GM21723 (cell line): ENCODE measurements at regions not wholly inside any gene's neighbourhood (a gene's known extent, or its start where the extent isn't known, plus 50 kb on each side); places are given as distances from the start of the nearest gene placed in this dataset.

Source experiments
- ATAC-seq: cut with Tn5 transposase; IDR thresholded peaks from one replicate; pipeline ENCODE4 v1.9.1; 2021; ENCODE audit warnings: mild to moderate bottlenecking, moderate library complexity; ENCODE audit not compliant: unreplicated experiment

DNA sequence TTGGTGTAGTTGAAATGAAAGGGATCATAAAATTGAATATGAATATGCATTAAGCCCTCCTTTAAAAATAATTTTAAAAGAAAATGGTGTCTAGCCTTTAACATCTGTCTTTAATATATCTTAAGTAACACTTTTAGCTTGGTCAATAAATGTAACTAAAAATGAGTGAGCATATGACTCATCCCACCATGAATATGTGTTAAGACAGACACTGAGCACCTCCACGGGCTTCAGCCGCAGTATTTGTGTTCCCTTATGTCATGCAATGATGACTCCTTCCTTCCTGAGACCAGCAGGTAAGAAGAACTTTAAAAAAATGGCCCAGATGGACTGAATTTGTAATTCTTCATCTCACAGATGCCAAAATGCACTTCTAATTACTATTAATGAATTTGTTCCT, 563.2 kb downstream of the NR2F1-AS1 start:
- ATAC-seq = no peak

DNA sequence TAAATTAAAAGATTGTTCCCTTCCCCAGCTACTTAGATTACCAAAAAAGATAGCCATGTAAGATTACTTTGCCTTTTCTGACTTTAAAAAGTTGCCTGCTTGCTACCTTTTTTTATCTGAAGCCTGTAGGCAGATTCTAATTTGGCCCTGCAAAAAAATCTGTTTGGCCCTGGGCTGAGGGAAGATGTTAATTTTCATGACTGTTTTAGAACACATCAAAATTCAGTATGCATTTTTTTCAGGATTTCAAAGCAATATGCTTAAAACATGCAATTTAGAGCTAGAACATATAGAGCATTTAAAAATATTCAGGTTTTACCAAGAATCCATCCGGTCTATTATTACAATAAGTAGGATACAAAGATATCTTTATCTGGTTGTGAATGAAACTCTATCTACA, 563.6 kb downstream of the NR2F1-AS1 start:
- no peak for ATAC-seq

DNA sequence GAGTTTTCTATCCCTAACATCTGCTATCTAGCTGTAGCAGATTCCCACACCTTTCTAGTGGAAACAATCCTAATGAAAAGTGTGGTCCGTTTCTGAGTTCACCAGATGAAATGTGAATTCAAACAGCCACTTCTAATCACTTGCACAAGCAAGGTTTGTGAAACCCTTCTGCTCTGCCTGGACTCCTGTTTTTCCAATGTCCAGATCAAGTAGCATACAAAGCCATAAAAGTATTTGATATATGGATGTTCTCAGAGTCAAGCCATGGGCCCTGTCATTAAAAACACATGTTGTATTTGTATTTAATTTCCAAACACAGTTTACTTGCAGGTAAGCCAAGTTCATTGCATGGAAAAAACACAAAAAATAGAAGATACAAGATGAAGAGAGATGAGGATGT, 570.4 kb downstream of the NR2F1-AS1 start:
- ATAC-seq = no peak

DNA sequence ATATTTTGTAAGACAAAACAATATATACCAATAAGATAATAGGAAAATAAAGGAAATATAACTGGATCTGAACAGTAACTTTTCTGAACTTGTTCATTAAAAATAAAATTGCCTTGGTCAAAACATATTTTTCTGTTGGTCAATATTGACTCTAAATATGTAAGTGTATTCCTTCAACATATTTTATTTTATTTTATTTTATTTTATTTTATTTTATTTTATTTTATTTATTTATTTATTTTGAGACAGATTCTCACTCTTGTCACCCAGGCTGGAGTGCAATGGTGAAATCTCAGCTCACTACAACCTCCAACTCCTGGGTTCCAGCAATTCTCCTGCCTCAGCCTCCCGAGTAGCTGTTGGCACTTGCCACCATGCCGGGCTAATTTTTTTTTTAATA, 571.0 kb downstream of the NR2F1-AS1 start:
- ATAC-seq = no peak

DNA sequence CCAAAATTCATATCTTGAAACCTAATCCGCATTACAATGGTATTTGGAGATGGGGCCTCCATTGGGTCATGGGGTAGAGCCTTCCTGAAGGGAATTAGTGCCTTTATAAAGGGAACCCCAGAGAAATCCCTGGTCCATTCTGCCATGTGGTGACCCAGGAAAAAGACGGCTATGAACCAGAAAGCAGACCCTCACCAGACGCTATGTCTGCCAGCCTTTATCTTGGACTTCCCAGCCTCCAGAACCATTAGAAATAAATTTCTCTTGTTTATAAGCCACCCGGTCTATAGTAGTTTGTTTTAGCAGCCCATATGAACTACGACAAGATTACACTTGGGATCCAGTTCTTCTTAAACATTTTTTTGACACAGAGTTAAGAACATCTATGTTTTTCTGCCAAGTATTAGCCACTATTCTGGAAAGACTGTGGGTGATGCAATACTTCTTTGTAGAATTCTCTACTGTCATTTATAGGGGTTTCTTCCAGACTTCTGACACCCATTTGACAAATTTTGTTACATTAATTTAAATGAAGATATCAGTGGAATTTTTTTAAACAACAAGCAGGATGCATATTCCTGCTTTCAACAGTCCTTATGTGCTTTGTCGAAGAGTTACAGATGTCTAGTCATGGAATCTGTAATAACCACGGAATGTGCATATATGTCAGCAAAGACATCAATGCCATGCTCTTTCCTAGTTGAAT, 572.4 kb downstream of the NR2F1-AS1 start:
- no peak for ATAC-seq

DNA sequence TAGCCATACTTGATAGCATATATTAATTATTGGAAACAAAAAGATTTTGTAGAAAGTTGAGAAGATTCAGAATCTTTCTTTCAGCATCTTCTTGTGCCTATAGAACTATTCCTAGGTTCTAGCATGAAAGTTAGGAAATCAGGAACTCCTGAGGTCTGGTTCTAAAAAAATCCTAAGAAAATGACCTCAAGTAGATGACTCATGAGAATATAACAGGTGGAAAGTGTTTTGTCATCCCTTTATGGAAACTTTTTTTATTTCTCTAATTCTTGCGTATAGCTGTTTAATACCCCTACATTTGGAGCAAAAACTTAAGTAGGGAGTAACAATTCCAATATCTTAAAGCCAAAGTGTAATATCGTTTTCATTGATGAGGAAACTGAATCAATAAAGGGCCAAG, 574.1 kb downstream of the NR2F1-AS1 start:
- ATAC-seq = no peak

DNA sequence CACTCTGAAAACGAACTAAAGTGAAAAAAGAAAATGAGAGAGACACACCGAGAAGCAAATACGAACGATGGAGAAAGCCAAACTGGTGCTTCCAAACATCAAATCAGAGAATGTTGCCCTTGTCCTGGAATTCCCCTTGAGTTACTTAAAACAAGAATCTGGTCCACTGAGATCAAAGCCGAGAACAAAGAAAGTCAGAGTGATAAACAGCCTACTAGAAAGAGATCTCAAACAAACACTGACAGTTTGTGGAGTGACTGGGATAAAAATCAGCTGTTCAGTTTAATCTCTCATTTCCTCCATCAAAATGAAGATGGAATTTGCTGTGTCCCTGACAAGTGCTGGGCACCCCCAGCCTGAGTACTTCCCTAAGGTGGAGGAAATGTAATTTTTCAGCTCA, 582.6 kb downstream of the NR2F1-AS1 start:
- no peak for ATAC-seq

DNA sequence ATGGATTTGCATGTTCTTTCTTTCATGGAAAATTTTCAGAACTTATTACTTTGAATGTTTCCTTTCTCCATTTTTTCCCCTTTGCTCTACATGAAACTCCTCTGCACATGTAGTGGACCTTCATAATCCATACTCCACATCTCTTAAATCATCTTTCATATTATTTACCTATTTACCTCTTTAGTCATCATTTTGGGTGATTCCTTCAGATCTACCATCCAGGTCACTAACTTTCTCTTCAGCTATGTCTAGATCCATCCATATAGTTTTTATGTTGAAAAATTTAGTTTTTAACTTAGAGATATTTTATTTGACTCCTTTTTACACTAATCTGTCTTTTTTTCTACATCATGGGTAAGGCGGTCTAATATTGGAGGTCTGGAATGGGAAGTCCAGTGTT, 586.6 kb downstream of the NR2F1-AS1 start:
- ATAC-seq = no peak

DNA sequence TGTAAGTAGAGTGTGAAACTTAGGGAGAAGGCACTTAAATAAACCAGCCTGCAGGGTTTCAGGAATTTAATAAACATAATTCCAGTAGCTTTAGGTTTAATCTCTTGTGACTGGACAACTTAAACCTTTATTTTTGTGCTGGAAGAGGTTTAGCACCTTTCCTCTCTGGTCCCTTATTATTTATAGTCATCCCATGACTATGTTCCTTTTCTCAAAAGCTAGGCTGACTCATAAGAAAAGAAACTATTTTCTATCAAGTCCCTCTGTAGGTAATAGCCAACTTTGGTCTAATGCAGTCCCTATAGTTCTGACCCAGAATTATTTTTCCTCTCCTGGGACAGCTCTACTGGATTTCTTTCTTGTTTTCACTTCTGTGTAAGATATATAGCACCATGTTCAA, 588.9 kb downstream of the NR2F1-AS1 start:
- ATAC-seq = no peak

DNA sequence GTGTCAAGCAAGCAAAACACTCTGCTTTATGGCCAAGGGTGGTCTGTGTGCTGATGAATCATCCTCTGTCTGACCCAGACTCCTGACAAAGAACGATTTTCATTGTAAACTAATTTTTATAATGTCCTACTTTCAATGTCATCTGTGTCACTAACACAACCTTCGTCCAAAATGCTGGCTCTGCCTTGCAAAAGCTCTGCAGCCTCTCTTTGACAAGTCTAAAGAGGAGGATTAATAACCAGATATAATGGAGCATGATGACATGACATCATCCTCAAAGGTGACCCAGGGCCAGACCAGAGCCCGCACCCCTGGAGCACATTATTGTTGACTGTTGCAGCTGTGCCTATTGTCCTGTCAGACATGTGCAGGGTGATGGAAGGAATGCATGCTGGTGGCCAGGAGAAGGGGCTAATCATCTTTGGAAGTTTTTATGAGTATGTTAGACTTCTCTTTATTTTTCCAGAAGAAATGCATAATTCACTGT, 589.4 kb downstream of the NR2F1-AS1 start:
- ATAC-seq = no peak

DNA sequence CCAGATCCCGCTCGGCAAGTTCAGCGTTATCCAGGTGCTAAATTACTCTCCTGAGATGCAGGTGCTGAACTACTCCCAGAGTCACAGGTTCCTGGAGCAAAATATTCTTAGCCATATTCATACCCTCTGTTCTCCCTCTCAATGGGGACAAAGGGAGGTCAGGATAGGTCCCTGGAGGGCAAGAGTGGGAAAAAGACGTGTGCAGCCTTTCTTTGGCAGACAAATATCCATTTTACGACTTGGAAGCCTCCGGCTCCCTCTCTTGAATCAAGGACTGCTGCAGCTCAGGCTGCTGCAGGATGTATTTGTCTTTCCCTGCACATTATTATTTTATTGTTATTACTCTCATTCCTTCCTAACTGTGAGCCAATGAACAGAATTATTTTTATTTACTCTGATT, 590.2 kb downstream of the NR2F1-AS1 start:
- no peak for ATAC-seq

DNA sequence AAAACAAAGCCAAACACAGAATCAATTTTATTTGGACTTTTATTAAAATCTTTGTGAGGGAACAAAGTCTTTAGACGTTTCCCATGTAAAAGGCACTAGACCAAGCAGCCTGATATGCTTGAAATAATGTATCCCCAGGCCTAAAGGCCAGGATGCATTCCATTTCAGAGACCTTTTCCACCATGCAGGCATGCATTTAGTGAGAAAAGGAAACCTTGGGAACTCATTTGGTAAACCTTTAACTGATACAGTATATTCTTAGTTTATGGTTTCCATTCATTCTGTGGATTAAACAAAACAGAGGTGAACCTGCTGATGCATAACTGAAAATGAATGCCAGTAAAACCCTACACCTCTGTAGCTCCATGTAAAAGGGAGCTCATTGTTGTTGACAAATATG, 600.0 kb downstream of the NR2F1-AS1 start:
- ATAC-seq = no peak

DNA sequence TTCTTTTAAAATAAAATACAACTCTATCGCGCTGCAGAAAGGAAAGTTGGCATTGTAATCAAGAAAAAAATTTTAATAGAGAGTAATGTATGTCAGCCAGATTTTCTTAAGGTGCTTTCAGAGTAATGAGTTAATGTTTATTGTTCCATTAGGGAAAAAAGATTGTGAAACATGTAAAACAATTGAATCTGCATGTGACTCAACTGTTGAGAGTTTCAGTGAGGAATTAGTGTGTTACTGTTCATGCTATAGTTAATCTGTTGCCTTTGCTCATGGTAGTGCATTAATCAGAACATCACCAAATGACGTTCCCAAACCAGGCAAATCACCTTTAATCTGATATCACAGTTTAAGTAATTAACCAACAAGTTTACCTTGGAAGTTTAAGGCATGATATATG, 600.5 kb downstream of the NR2F1-AS1 start:
- no peak for ATAC-seq

DNA sequence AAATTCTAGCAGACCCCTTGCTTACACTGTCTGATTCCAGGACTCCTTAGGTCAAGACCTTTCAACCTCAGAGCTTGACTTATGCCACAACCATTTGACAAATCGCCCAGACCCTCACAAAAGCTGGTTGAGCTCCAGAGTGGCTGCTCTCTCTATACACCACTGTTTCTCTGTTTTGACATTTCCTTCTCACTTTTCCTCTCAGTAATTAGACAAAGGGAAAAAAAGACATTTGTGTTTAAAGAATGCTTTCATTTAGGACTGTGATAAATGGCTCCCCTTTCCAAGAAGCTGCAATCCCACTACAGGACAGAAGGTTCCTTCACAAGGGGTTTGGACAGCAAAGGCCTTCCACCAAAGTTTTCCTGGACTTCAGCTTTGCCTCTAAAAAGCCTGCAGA, 601.3 kb downstream of the NR2F1-AS1 start:
- no peak for ATAC-seq

DNA sequence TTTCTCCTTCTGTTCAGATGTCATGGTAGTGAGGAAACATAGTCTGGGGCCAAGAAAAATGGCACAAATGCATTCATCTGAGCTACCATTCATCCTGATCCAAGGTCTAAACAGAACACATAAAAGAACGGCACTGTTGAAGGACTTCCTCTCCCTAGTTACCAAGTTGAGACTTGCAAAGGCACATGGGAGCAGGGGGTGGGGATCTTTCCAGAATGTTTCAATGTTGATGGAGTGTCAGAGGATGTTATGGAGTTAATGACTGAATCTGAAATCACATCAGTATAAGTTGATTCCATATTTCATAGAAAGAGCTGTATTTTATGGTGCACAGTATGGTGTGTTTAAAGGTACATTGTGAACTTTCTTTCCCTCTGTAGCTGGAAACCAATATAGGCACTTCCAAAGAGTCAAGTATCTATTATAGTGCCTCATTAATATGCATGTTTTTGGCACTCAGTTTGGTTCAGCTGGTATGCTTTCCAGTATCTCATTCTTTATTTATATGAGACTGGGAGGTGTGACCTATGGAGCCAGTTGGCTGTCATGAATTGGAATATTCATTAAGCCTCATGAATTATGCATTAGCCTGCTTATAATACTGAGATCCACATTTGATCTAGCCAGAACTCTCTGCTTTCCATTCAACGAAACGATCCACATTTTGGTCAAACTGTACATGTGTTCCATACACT, 603.0 kb downstream of the NR2F1-AS1 start:
- no peak for ATAC-seq

DNA sequence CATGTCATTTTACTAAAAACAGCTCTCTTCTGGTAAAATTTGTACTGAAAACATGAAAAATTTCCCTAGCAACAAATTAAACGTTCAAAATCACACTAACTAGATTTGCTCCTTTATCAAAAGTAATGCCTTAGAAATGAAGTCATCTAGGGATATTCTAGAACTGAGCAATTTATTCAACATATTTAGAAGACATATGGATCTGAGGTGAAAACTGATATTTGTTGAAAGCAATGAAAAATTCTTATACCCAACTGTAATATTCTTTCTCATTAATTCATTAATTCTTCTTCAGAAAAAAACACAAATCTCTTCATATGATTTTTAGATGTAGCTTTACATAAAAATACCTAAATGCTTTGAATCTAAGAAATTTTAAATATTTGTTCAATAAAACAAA, 604.9 kb downstream of the NR2F1-AS1 start:
- ATAC-seq = no peak

DNA sequence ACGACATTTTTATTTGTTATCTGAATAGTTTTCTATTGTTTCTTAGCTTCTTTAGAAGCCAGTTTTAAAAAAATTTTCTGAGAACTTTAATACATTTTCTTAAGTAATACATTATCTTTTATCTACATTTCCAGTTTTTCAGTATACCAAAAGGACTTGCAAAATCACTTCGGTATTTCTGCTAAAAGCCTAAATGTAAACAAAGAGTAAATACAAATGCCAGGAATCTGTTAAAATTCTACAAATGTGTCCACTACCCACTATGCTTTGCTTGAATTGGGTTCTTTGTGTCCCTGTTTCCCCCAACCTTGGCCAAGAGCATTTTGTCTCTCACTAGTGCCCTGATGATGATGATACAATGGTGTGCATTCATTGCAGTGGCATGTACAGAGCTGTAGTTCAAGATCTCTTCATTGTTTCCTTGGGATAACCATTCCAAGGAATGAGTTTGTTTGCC, 611.2 kb downstream of the NR2F1-AS1 start:
- no peak for ATAC-seq

DNA sequence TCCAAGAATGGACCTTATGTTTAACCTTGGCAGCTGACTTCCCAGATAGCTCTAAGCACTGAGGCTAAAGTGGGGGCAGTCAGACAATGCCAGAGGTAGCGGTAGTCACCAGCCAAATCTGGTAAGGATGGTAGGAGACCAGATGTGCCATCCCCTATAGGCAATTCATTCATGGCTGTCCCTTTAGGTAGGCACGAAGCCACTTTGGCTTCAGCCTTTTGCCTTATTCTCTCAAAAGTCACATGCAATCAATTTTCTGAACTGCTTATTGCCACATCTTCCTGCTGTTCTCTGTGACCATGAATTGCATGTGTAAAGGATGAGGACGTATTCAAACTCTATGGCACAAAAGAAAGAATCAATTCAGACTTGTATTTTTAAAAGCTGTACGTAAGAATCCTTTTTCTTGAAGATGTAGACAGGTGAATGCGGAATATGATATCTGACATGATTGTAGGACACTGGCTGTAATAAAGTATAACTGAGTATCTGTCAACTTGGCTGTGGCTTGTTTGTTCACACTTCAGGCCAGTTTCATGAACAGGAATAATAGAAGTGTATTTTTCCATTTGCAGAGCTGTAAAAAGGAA, 611.7 kb downstream of the NR2F1-AS1 start:
- no peak for ATAC-seq

DNA sequence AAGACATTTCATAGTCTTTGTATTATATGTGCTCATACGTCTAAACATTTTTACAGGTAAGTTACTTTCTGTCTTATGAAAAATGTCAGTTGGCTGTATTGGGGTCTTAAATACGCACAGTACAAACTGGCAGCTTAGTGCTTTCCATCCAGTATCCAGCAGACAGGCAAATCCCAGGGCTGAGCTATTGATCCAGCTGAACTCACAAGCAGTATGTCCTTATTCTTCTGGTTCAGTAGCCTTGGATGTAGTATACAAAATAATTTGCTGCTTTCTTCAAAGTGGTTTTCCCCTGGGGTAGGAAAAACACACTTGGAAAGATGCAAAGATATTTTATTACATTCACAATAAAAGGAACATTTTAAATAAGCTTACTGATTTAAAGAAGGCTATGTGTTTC, 617.2 kb downstream of the NR2F1-AS1 start:
- ATAC-seq = no peak

DNA sequence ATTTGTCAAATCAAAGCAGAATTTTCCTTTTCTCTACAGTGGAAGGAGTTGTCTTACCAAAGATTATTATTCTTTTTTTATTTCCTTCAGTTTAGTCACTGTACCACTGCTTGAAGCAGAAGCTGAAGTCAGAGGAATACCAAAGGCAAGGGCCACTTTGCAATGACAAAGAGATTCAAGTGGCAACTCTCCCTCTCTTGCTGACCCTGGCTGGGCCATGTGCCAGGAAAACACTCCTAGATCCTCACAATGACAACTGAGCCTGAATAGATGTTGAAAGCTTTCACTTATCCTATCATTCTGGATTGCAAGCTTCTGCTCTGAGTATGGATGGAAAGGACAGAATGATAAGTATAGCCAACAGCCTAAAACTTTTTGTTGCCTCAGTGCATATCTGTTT, 618.3 kb downstream of the NR2F1-AS1 start:
- no peak for ATAC-seq

DNA sequence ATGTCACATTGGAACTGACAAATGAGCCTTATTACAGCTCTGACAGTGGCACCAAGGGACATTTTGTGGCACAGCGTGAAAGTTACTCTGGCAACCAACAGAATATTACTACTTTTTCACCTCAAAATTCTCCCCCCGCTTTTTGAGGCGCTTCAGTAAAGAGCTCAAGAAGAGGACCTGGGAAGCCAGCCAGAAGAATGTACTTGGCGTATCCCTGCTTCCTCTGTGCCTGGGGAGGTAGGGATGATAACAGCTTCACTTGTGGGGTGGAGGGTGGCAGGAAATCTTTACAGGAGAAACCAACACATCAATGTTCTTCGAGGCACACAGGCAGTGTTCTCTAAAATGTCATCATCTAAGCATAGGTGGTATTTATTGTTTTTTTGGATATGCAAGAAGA, 624.1 kb downstream of the NR2F1-AS1 start:
- ATAC-seq = no peak

DNA sequence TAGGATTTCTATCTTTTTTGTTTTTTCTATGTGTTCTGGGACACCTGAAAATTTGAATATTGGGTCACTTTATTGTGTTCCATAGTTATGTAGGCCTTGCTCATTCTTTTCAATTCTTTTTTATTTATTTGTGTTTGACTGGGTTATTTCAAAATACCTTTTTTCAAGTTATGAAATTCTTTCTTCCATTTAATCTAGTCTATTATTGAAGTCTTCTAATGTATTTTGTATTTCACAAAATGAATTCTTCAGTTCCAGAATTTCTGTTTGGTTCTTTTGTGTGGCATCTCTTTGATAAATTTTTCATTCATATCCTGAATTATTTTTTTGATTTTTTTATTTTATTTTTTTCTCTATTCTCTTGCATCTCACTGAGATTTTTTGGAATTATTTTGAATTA, 628.8 kb downstream of the NR2F1-AS1 start:
- ATAC-seq = no peak
